ENCODE measurements at regions not wholly inside any gene's neighbourhood (a gene's known extent, or its start where the extent isn't known, plus 50 kb on each side); places are given as distances from the start of the nearest gene placed in this dataset.
A peak's percentile ranks its signal among the peaks of the same experiment; 100 is the strongest.

DNA sequence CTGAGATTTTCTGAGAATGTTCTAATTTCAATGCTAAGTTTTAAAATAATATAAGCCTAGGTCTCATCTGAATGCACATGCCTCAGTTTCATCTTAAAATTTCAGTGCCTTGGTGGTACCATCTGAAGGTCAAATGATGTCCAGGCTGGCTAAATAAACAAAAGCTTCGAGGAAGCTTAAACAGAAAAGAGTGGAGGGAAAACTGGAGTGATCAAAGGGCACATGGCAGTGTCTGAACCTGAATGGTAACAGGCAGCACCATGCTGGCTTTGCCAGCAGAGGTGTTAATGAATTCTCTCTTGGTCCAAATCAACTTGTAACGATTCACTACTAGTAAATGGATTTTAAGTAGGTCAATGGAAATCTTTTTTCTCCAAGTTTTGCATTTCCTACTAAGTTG, 158.4 kb upstream of the MEX3C start:
- H4K91ac ChIP-seq (replicated peaks; ENCODE audit: insufficient read length, low read length) = no peak overlapping the region
- 90% methylated on average over 2 of the region's 2 CpGs; no CpG with 5 or more reads in 1 of the 2 experiments for WGBS, 2 experiments (ENCODE audit: extremely low coverage in 1 of 2, insufficient coverage in 1 of 2, insufficient read length in 1 of 2, insufficient replicate concordance in 2 of 2, low coverage in 1 of 2, low lambda C conversion rate in 2 of 2, missing lambda C conversion rate in 1 of 2)
- H2BK12ac ChIP-seq (ENCODE audit: low read depth, low read length) = no peak overlapping the region
- no peak overlapping the region for H2BK120ac ChIP-seq (replicated peaks; ENCODE audit: low read depth, low read length)
- FAIRE-seq = no peak
- H3K79me2 ChIP-seq (ENCODE audit: control insufficient read depth in 1 of 2, insufficient read depth in 2 of 2, low read length in 2 of 2) = no peaks in the 10 kb centered on the region
- no peak overlapping the region for H2AFZ ChIP-seq (ENCODE audit: low read length)
- no peak overlapping the region for H3K27ac ChIP-seq (ENCODE audit: low read depth, low read length)
- no peak overlapping the region for H2AK5ac ChIP-seq (ENCODE audit: low read depth, low read length)
- no peak overlapping the region for H3K4me3 ChIP-seq (ENCODE audit: extremely low read depth in 1 of 4, insufficient read depth in 2 of 4, low read depth in 3 of 4, low read length in 4 of 4)
- no peak overlapping the region for H3K4ac ChIP-seq (replicated peaks; ENCODE audit: insufficient read length, low read depth, low read length)
- no peak overlapping the region for H4K8ac ChIP-seq (ENCODE audit: extremely low read depth, insufficient read depth, low read length)
- H3K36me3 ChIP-seq (ENCODE audit: control insufficient read depth in 2 of 4, insufficient read depth in 4 of 4, low read length in 3 of 4) = no peaks in the 10 kb centered on the region
- no peak overlapping the region for H3K56ac ChIP-seq (replicated peaks; ENCODE audit: insufficient read length, low read depth, low read length)
- no peak overlapping the region for H3K23ac ChIP-seq (ENCODE audit: insufficient read length)
- no peak overlapping the region for H3K18ac ChIP-seq (ENCODE audit: extremely low read depth, low read length)
- POLR2A ChIA-PET (ENCODE audit: partially characterized antibody) = no interaction called here
- H3K79me1 ChIP-seq (ENCODE audit: low read depth, low read length) = no peaks in the 10 kb centered on the region
- H3K4me1 ChIP-seq (replicated peaks in 1 of 4; ENCODE audit: control insufficient read depth in 3 of 4, insufficient read depth in 4 of 4, low read length in 3 of 4) = no peaks in the 10 kb centered on the region
- H2BK20ac ChIP-seq (ENCODE audit: low read length) = no peak overlapping the region
- H3K27me3 ChIP-seq (replicated peaks in 1 of 4; ENCODE audit: control insufficient read depth in 3 of 4, extremely low read depth in 1 of 4, insufficient read depth in 3 of 4, low read length in 3 of 4) = no peaks in the 10 kb centered on the region
- no peak overlapping the region for H2BK5ac ChIP-seq (ENCODE audit: low read depth, low read length)
- H4K20me1 ChIP-seq (replicated peaks in 1 of 2; ENCODE audit: control insufficient read depth in 1 of 2, insufficient read depth in 2 of 2, low read length in 2 of 2) = no peaks in the 10 kb centered on the region
- H3K9ac ChIP-seq (replicated peaks in 1 of 4; ENCODE audit: extremely low read depth in 1 of 4, low read depth in 3 of 4, low read length in 3 of 4) = no peak overlapping the region
- no peak overlapping the region for H4K5ac ChIP-seq (ENCODE audit: insufficient read length, low read depth, low read length)
- no peak overlapping the region for H3K4me2 ChIP-seq (ENCODE audit: insufficient read depth in 1 of 2, low read depth in 2 of 2, low read length in 2 of 2)
- H3K9me3 ChIP-seq (ENCODE audit: insufficient read depth in 2 of 2, low read depth in 1 of 2, low read length in 1 of 2) = no peaks in the 10 kb centered on the region
- CTCF ChIA-PET (ENCODE audit: partially characterized antibody) = interaction anchor here (3.2 kb wide), 1 partner anchor 9 kb away, joined by 11 read pairs; no protein-coding TSS in a partner anchor
- no peak for TF ChIP-seq ZNF274 (IDR thresholded peaks at IDR 0.05; ENCODE audit: borderline replicate concordance, extremely low read depth, low read length)
- TF ChIP-seq JUND (IDR thresholded peaks at IDR 0.05; ENCODE audit: low read length) = no peak
- TF ChIP-seq, protein P1, sequence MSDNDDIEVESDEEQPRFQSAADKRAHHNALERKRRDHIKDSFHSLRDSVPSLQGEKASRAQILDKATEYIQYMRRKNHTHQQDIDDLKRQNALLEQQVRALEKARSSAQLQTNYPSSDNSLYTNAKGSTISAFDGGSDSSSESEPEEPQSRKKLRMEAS (IDR thresholded peaks at IDR 0.05) = peak; percentile 78
- TF ChIP-seq, protein P2, sequence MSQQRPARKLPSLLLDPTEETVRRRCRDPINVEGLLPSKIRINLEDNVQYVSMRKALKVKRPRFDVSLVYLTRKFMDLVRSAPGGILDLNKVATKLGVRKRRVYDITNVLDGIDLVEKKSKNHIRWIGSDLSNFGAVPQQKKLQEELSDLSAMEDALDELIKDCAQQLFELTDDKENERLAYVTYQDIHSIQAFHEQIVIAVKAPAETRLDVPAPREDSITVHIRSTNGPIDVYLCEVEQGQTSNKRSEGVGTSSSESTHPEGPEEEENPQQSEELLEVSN (IDR thresholded peaks at IDR 0.05) = peak; percentile 91
- no peak for TF ChIP-seq RBBP5 (IDR thresholded peaks at IDR 0.05; ENCODE audit: borderline replicate concordance, low read depth, low read length)
- H3K23me2 ChIP-seq (ENCODE audit: low read depth, low read length) = no peaks in the 10 kb centered on the region; the same call in 1 of the 2 replicates
- DNase-seq (ENCODE audit: low read depth in 1 of 2, low spot score in 2 of 2) = no peak
- no peak overlapping the region for H2BK15ac ChIP-seq (ENCODE audit: low read length)
- no peak overlapping the region for H3K14ac ChIP-seq (ENCODE audit: insufficient read length)
